LNCAP (cell line): ENCODE measurements at regions not wholly inside any gene's neighbourhood (a gene's known extent, or its start where the extent isn't known, plus 50 kb on each side); places are given as distances from the start of the nearest gene placed in this dataset.

ENCODE experiments used
- CTCF ChIP-seq: fragments of 450-650 bp; IDR thresholded peaks from 2 replicates; pipeline ENCODE4 v1.5.1; 2017; ENCODE audit warnings: mild to moderate bottlenecking

DNA sequence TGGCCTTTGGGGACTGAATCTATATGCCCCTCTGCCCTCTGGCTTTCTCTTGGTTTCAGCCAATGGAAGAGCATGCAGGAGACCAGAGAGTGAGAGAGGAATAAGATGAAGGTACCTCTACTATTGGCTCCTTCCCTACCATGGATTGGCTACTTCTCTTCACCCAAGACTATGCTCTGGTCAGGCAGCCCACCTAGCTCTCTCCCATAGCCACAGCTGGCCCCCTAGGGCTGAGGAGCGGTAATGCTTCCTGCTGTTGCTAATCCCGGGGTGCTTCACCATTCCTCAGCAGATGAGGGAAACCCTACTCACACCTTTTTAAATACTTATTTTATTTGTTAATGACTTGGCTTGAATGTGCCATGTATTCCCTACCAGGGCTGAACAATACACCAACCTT lies 142.4 kb downstream of the MREG start:
- no peak for TF ChIP-seq CTCF

DNA sequence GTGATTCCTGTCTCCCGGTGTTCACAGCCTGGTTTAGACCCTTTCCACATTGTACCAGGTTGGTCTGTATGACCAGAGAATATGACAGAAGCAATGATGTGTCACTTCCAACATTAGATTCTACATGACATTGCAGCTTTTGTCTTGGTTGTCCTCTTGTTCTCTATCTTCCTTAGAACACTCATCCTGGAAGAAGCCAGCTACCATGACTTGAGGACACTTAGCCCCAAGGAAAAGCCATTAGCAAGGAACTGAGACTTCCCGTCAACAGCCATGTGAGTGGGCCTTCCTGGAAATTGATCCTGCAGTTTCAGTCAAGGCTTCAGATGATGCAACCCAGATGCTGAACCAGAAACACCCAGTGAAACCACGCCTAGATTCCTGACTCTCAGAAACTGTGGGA lies 143.3 kb downstream of the MREG start:
- TF ChIP-seq CTCF: no peak

DNA sequence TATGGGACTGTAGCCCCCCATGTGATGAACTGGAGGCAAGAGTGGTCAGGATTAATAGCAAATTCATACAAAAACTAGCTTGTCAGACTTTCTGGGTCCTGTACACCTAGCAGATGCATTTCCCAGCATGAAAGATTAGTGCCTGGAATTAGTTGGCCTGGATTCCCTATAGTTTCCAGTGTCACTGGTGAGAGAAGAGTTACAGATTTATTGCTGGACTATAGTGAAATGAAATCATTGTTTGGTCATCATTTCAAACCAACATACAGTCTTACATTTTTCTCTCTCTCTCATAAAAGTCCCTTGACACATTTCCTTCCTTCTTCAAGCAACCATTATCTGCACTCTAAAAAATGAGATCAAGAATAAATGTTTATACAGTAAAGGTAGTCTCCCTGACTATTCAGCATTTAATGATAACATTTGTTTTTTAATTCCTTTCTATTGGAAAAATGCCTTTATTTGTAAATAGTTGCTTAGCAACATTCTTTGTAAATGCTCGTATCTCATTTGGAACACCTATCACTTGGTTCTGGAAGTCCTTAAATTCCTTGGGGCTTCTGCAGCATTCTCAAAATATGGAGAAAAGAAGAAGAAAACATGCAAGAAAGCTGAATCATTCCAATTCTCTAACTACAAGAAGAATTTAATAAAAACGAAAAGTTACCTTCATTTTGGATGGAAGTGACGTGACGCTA lies 144.4 kb downstream of the MREG start:
- TF ChIP-seq CTCF: no peak

- no peak for TF ChIP-seq CTCF
These were observed 146.7 kb downstream of the MREG start for GRCh38 chr2:215866606-215867005.

DNA sequence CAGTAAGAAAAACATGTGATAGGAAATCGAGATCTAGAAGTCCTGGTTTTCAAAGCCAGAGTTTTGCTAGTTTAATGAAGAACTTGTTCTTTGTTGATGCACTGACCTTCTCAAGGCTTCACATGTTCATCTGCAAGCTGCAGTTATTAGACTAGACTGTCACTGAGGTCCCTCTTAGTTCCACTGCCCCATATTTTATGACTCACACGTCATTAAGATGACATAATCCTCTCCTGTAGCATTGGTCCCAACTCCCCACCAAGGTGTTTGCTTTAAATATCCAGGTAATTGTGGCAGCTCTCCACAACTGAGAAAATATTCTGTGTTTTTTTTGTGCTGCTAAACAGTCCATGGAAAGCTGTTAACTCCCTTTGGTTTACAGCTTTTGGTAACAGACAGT lies 149.7 kb downstream of the MREG start:
- TF ChIP-seq CTCF: no peak

- TF ChIP-seq CTCF: no peak
These were observed 151.0 kb downstream of the MREG start for GRCh38 chr2:215862351-215862771.

GRCh38 chr2:215861607-215862350 lies 151.6 kb downstream of the MREG start:
- TF ChIP-seq CTCF: no peak
